ELF-1 (cell line): ENCODE measurements at regions not wholly inside any gene's neighbourhood (a gene's known extent, or its start where the extent isn't known, plus 50 kb on each side); places are given as distances from the start of the nearest gene placed in this dataset.
A peak's percentile ranks its signal among the peaks of the same experiment; 100 is the strongest.
"Not testable (repeated sequence)": the region's sequence is repeated elsewhere in the genome, so short reads cannot be mapped to it uniquely, and the experiment has no call there.

ENCODE experiments used
- DNase-seq: peaks from one replicate; pipeline ENCODE4 v3.0.0-alpha.2; 2016; ENCODE audit warnings: low read depth, low spot score

- DNase-seq = no peak
Measured at GRCh38 chr17:33936764-33937163, 318.3 kb upstream of the CCL2 start.

GRCh38 chr17:33939959-33940358 lies 315.1 kb upstream of the CCL2 start:
- DNase-seq = no peak

GRCh38 chr17:33940769-33941370 lies 314.2 kb upstream of the CCL2 start:
- DNase-seq = peak; percentile 28

GRCh38 chr17:33941744-33942143 lies 313.3 kb upstream of the CCL2 start:
- DNase-seq = no peak

- no peak for DNase-seq
Measured at GRCh38 chr17:33942414-33942813, 312.7 kb upstream of the CCL2 start.

- no peak for DNase-seq
Measured at GRCh38 chr17:33944412-33944811, 310.7 kb upstream of the CCL2 start.

GRCh38 chr17:33944826-33945225 lies 310.3 kb upstream of the CCL2 start:
- no peak for DNase-seq

GRCh38 chr17:33945646-33946546 lies 309.2 kb upstream of the CCL2 start:
- DNase-seq = no peak

GRCh38 chr17:33947762-33948161 lies 307.3 kb upstream of the CCL2 start:
- no peak for DNase-seq

- DNase-seq = no peak
Measured at GRCh38 chr17:33948309-33948708, 306.8 kb upstream of the CCL2 start.

- peak; percentile 53 for DNase-seq
Measured at GRCh38 chr17:33949100-33949499, 306.0 kb upstream of the CCL2 start.

- no peak for DNase-seq
Measured at GRCh38 chr17:33950061-33950460, 305.0 kb upstream of the CCL2 start.

- no peak for DNase-seq
Measured at GRCh38 chr17:33952425-33952824, 302.7 kb upstream of the CCL2 start.

GRCh38 chr17:33954597-33954996 lies 300.5 kb upstream of the CCL2 start:
- DNase-seq = no peak

- DNase-seq = no peak
Measured at GRCh38 chr17:33955461-33955860, 299.6 kb upstream of the CCL2 start.

GRCh38 chr17:33959098-33959497 lies 296.0 kb upstream of the CCL2 start:
- not testable (repeated sequence) for DNase-seq

GRCh38 chr17:33962857-33963655 lies 292.0 kb upstream of the CCL2 start:
- no peak for DNase-seq

GRCh38 chr17:33964344-33964979 lies 290.6 kb upstream of the CCL2 start:
- peak; percentile 30 for DNase-seq

- no peak for DNase-seq
Measured at GRCh38 chr17:33966410-33967059, 288.6 kb upstream of the CCL2 start.

- no peak for DNase-seq
Measured at GRCh38 chr17:33967608-33968349, 287.3 kb upstream of the CCL2 start.
